ENCODE measurements at regions not wholly inside any gene's neighbourhood (a gene's known extent, or its start where the extent isn't known, plus 50 kb on each side); places are given as distances from the start of the nearest gene placed in this dataset.

- no peak for TF ChIP-seq POLR2AphosphoS5 (IDR thresholded peaks at IDR 0.05; ENCODE audit: low read depth, low read length)
- TF ChIP-seq REST (IDR thresholded peaks at IDR 0.05; ENCODE audit: insufficient read depth in 1 of 2, low read depth in 2 of 2, low read length in 2 of 2) = no peak
- no peak for TF ChIP-seq TAF1 (IDR thresholded peaks at IDR 0.05; ENCODE audit: borderline replicate concordance, insufficient read depth, low read length)
- TF ChIP-seq SIN3A (IDR thresholded peaks at IDR 0.05; ENCODE audit: borderline replicate concordance, insufficient read depth, low read length) = no peak
- no peak for TF ChIP-seq FOXP2 (optimal IDR thresholded peaks at IDR 0.05; ENCODE audit: borderline replicate concordance, extremely low read depth, extremely low read length, insufficient read depth)
Measured at GRCh38 chr11:57095417-57095816, 86.3 kb upstream of the LRRC55 start.

Measured in PFSK-1 (cell line).